ENCODE measurements at regions not wholly inside any gene's neighbourhood (a gene's known extent, or its start where the extent isn't known, plus 50 kb on each side); places are given as distances from the start of the nearest gene placed in this dataset.
"Not testable (repeated sequence)": the region's sequence is repeated elsewhere in the genome, so short reads cannot be mapped to it uniquely, and the experiment has no call there.

DNA sequence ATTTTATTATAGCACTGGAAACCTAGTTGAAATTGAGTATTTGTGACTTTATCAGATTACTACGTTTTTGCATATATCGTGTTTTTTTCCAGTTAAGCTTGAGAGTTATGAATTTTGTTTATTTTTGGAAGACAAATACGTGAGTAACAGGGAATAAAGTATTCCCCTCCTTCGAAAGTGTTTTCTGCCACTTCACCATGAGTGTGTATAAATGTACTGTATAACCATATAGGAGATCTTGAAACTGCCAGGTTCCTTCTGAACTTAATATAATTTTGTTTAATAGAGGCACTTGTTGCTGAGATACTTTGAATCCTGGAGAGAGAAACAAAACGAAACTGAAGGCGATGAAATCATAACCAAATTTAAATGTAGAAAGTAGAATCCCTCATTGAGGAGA lies 1004.4 kb upstream of the ZEB2 start:
- DNase-seq: no peak

DNA sequence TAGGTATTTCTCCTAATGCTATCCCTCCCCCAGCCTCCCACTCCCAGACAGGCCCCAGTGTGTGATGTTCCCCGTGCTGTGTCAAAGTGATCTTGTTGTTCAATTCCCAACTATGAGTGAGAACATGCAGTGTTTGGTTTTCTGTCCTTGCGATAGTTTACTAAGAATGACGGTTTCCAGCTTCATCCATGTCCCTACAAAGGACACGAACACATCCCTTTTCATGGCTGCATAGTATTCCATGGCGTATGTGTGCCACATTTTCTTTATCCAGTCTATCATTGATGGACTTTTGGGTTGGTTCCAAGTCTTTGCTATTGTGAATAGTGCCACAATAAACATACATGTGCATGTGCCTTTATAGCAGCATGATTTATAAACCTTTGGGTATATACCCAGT lies 999.3 kb upstream of the ZEB2 start:
- not testable (repeated sequence) for DNase-seq

DNA sequence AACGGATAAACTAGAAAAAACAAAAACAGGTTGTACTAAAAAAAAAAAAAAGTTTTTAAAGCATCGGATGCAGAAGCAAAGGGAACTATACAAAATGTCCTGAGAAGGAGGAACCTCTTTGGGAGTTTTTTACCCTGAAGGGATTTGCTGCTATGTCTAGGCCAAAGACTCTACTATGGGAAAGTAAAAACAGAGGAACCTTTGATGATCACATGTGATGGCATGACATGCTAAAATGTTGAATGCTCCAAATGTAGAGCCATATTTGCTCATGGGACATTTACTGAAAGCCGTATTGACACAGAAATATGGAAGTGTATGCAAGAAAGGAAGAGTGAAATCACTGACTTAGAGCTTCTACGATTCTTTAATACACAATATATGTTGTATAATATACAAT lies 992.0 kb upstream of the ZEB2 start:
- no peak for DNase-seq

DNA sequence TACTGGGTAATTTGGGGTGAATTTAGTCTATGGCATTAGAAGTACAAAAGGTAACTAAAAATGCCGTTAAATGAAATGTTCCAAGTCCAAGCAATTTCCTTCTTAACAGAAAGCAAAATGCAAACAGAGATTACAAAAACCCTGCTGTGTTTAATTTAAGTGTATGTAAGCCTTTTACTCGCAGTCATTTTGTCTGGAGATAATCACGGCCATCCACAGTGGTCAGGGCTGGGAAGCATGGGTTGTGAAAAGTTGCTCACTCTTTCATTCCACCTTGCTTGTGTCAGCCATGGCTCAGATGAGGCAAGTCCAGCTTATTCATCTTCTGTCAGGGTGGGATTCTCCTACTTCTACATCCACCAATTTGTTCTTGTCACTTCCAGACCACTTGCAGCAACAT lies 983.6 kb upstream of the ZEB2 start:
- DNase-seq: no peak

DNA sequence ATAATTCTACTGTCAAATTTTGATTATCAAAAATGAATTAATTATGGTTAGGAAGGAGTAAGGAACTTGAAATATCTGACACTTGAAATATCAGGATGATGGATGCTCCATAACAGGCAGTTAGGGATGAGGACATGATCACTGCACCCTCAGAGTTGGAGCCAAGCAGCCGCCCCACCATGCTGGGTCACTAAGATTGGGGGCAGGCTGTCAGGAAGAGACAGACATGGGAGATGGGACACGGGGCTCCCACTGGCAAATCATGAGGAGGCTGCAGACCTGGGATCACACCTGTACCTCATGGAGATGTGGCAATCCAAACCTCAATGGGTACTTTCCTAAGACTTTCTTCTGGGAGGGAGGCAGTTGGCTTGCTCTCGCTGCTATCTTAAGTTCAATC lies 982.0 kb upstream of the ZEB2 start:
- no peak for DNase-seq

DNA sequence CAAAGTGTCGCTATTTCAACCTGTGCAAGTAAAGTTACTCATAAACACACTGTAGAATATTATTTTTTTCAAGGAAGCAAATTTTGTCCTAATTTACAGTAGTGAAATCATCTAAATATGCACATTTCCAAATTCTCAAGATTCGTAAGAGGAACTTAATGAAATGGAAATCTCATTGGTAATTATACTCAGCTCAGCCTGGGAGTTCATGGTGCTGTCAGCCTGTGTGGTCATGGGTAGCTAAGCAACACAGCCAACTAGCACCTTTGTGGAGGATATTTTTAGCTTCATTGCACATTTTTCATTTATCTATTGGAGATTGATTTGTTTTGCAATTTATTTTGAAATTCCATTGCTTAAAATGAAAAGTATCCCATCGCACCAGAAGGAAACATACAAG lies 975.7 kb upstream of the ZEB2 start:
- no peak for DNase-seq

DNA sequence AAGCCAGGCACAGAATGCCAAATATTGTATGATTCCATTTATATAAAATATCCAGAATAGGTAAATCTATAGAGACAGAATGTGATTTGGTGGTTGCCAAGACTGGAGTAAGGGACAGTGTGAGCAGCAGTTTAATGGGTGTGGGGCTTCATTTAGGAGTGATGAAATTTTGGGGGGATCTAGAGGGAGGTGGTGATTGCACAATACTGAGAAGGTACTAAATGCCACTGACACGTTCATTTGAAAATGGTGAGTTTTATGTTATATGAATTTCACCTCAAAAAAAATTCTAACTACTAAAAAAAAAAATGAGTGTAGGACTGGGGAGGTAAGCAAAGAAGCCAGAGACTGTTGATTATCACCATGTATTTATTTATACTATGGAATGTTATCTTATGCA lies 974.5 kb upstream of the ZEB2 start:
- DNase-seq: no peak

DNA sequence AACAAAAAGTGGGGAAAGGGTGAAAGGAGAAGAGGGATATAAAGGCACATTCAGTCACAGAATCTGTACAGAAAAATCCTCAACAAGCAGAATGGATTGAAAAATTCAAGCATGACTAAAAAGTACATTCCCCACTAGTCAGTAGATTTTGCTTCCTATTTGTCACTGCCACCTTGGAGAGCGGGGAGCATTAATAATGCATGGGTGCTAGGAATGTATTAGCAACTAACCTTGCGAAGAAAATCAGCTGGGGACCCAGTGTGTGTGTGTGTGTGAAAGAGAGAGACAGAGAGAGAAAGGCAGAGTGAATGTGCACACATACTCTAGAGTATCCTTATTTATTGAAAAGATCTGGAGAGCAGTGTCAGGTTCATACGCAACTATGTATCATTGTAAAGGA lies 968.7 kb upstream of the ZEB2 start:
- DNase-seq: no peak

DNA sequence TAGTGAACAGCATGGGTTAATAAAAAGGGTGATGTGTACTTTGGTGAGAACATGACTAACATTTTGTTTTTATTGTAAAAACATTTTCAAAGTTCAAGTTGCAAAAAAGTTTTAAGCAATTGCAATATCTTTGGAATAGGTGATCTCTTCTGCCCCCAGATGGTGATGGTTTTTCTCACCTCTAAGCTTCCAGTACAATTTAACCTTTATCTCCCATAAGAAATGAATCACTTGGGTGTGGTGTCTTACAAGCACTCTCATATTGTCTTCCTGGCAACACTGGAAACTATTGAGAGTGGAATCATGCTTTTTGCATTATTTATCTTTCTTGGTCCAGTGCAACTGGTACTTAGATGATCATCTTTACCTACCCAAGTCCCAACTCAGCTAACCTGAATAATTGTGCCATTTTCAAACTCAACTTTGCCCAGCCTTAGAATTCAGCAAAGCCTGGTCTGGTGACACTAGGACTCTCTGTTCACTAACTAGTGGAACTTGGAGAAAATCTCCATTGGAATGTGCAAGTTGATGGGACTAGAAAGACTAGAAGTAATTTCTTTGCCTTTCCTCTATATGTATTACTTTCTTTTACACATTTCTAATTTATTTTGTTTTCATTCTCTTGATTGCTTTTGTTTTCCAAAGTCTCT lies 964.7 kb upstream of the ZEB2 start:
- DNase-seq: no peak

DNA sequence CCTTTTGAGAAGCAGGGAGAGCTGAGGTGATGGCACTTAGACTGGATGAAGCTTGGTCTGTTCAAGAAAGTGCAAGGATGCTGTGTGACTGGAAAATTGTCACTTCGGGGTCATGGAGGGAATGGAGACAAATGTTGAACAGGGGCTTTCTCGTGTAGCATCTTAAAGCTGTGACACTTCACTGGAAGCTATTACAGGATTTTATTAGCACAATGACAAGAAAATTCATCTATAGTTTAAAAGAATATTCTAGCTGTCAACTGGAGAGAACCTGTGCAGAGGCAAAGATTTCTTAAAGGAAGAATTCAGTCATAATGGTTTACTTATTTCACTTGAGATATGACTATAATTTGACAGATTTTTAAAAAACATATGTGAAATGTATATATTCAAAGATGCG lies 963.9 kb upstream of the ZEB2 start:
- DNase-seq: no peak

DNA sequence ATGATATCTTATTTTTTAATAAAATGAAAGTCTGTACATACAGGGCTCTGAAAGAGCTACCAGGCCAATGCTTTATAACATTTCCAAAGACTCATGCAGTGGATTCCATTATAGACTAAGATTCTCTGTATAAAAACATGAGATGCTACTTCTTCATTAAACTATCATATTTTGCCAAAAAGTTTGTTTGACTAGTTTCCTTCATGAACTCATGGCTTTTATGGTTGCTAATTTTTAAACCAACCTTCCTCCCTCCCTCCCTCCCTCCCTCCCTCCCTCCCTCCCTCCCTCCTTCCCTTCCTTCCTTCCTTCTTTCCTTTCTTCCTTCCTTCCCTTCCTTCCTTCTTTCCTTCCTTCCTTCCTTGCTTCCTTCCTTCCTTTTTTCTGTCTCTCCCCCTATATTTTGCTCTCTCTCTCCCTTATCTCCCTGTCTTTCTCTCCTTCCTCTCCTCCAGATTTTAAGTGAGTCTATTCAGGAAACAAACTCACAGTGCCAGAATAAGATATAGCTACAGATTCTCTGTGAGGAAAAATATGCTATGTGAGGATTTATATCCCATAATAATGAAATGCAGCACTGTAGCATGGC lies 961.5 kb upstream of the ZEB2 start:
- no peak for DNase-seq

DNA sequence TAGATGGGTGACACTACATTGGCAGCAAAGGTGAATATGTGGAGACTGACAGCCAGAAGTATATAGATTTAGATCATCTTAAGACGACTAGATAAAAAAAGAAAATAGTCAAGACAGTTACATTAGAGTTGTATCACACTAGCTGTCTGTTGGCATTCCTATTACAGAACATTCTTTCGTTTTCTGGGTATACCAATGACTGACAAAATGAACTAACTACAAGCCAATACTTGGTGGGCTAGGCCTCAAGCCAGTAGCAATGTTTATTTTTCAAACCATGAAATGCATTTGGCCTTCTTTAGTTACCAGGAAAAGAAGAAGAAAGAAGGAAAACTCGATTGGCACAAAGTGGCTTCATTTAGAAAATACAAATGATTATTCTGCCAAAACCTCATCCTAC lies 944.9 kb upstream of the ZEB2 start:
- DNase-seq: no peak

DNA sequence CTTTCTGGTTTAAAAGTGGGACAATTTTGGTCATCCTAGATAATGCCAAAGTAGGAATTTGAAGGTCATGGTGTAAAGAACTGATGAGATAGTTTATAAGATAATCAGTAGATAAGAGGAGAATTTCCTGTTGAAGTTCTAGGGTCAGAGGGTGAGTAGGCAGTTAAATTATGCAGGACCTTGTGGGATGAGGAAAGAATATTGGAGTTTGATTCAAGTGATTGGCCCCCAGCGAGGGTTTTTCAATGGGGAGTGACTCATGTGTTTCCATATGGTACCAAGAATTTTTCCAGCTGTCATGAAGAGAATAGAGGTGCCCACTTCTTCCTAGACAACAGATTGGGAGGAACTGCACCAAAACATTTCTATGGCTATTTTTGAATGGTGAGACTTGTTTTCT lies 940.2 kb upstream of the ZEB2 start:
- DNase-seq: no peak

DNA sequence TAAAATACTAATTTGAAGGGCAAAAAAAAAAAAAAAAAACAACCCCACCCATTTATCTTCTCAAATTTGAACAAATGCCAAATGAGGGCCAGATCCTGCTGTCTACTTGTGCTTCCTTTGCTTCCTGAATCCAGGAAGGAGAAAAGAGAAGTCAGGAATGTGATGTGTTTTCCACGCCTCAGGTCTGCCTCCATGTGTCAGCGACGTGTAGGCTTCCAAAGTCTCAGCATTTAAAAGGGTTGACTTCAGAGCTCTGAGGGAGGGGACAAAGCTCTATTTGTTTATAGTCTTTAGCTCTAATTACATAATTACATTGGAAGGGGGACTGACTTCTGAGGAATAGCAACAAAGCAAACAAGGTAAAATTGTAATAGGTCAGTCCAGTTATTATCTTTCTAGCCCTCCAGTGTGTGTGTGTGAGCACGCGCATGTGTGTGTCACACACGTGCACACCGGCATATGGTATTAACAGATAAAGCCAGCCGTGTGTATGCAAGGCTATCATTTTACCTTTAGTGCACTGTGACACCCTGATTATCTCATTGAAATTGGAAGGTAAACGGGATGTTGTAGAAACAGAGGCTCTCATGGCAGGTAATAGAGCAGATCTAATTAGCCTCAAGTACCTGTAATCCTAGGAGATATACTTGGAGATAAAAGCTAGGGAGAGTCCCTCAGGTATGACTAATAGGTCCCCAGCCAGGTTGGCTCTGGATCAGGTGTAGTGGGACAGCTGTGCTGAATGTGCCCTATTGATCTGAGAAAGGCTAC lies 911.4 kb upstream of the ZEB2 start:
- no peak for DNase-seq

DNA sequence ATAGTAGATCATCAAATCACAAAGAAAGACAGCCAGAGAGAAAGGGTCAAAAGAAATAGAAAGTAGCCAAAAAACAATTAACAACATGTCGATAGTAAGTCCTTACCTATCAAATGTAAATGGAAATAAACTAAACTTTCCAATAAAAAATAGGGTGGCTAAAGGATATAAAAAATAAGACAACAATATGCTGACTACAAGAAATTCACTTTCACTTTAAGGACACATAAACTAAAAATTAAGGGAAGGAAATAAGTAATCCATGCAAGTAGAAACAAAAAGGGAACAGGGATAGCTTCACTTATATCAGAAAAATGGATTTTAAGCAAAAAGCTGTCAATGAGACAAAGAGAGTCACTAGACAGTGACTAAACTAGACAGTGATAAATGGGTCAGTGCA lies 903.9 kb upstream of the ZEB2 start:
- no peak for DNase-seq

DNA sequence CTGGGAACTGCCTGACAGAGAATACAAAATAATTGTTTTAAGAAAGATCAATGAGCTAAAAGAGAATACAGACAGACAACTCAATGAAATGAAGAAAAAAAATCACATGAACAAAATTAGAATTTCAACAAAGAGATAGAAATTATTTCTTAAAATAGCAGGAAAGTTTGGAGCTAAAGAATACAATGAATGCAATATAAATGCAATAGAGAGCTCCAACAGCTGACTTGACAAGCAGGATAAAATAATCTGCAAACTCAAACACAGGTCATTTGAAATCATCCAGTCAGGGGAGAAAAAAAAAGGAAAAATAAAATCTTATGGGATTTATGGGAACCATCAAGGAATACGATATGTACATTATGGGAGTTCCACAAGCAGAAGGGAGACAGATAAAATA lies 902.7 kb upstream of the ZEB2 start:
- DNase-seq: no peak

DNA sequence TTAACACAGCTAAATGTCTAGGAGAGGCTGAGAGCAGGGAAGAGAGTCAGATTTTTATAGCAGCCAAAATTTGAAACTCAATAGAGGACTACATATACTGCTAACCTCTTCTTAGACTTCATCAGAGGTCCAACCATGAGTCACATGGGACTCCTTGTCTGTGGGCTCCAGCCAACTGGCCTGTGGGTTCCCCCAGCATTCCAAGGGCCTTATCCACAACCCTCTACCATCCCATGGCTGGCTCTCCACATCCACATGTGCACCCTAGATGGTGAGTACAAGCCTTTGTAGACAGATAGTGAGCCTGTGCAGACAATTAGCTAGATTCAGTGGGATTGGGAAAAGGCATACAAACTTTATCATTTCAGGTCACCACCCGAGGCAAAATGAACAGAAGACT lies 901.9 kb upstream of the ZEB2 start:
- no peak for DNase-seq

DNA sequence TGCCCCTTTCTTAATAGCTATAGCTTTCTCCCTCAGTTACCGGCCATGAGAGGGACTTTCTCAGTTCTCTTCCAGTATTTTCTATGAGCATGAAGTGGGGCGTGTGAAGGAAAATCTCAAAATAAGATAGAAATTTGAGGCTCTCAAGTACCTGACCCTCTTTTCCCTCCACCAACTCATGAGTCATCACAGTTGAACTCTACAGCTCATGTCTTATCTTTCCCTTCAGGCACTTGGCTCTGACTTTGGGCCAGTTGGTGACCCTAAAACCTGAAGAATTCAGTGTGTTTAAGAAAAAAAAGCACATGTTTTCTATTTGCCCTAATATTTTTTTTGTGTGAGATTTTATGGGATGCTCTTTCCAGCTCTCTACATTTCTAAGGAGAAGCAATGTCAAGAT lies 896.7 kb upstream of the ZEB2 start:
- no peak for DNase-seq

DNA sequence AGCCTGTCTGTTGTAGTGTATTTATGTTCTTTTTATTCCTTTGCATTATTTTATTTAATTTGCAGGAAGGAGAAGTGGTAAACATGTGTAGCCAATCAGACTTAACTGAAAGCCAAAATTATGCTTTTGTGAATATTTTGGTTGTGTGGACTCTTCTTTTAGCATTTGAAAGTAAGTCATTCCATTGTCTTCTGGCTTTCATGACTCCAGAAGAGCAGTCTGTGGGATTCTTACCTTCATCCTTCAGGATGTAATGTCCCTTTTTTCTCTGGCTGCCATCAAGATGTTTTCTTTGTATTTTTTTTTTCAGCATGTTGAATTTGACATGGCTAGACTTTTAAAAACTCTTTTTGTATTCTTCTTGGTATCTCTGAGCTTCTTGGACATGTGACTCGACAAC lies 895.2 kb upstream of the ZEB2 start:
- no peak for DNase-seq

DNA sequence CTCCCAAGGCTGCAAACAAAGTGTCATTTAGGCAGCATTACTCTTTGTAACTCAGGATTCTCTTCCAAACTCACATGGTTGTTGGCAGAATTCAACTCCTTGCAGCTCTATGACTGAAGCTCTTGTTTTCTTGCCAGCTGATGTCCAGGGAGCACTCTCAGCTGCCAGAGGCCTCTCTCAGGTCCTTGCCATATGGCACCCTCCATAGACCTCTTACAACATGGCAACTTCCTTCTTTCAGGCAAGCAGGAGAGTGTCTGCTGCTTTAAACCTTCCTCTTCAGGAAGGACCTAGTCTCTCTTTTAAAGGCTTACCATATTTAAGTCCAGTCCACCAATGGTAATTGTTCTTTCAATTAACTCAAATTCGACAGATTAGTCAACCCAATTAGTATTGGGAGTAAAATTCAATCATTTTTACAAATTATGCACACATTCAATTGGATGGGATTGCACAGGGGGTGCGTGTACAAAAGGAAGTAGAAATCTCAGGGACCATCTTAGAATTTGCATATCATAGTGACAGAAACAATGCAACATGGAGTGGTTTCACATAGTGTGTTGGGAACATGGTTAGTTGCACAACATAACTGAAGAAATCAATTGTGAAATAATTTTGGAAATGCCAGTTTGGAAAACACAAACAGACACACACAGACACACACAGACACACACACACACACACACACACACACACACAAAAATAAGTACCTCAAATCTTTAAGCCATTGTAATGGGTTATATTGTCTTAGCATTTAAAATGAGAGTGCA lies 893.5 kb upstream of the ZEB2 start:
- no peak for DNase-seq

DNA sequence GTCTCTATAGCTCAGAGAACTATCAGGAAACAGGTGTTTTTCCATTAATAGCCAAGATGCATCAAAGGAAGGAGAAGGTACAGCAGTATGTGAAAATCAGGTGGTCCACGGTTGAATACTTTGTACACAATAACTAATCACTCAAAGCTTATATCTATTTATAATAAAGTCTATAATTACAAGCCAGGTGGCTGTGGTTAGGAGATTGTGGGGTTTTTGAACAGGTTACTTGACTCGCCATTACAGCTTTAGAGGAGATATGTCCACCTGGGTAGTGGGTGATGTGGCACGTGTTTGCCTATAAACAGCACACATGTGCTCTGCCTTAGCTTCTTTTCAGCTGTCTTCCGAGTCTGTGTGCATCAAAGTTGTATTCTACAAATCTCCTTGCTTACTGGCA lies 892.2 kb upstream of the ZEB2 start:
- peak; percentile 4 for DNase-seq

DNA sequence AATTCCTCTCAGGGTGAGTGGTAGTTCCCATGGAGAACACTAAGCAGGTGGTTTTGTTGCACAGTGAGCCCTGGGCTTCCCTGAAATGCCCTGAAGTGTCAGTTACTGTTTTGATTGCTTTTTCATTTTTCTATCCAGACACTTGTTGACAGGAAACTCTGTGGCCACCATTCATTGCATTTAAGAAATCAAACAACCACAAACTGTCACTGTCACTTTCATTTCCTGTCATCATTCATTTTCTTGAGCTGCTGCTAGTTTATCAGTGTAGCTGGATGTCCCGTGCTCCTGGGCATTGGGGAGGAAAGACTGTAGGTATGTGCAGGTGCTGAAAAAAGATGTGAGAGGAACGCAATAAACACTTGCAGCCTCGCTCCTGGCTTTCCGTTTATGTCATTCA lies 891.6 kb upstream of the ZEB2 start:
- DNase-seq: peak; percentile 19

DNA sequence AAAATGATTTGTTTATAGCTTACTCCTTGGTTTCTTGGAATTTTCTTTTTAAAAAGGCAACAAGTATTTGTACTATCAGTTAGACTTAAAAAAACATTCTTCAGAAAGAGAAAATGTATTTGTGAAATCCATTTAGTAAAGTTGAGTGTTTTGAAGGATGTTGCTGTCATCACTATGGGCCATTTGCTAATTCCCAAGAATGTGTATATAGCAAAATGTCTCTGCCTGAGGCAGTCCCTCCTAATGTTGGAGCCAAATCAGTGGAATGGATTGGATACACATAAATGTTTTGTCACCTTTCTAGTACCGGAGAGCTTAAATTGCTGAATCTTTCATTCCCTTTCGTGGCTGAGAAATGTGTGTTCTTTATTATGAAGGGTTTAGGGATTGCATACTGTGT lies 890.2 kb upstream of the ZEB2 start:
- DNase-seq: no peak

DNA sequence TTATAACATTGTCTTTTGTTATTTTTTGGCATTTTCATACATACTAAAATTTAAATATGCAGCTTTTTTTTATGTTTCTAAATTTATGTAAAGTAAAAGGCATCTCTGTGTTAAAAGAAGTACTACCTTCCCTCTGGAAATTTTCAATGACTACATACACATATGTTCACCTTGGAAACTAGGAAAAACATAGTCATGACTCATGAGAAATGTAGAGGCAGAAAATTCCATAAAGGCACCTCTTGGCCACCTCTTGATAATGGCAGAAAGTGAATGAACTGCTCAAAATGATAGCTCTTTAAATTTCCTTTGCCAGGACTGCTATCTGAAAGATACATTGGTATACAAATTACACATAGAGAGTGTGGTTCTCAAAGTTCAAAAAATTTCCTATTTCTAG lies 889.1 kb upstream of the ZEB2 start:
- no peak for DNase-seq
